GM23338 (cell line): ENCODE measurements at regions not wholly inside any gene's neighbourhood (a gene's known extent, or its start where the extent isn't known, plus 50 kb on each side); places are given as distances from the start of the nearest gene placed in this dataset.

Experiments used
- ATAC-seq: fragments of 200-7000 bp; cut with Tn5 transposase; 3 replicates; pipeline ENCODE4 v1.9.1; 2020
- DNase-seq: peaks from one replicate; pipeline ENCODE4 v3.0.0-alpha.2; 2015; ENCODE audit warnings: low spot score
- H2AFZ ChIP-seq: fragments of 200-600 bp; sonication (generic); 2 replicates; pipeline ENCODE4 v1.8.0; 2016; ENCODE audit warnings: antibody characterized with exemption, mild to moderate bottlenecking, moderate library complexity
- H3F3A ChIP-seq: fragments of 200-600 bp; sonication (generic); replicated peaks from 2 replicates; pipeline ENCODE4 v1.8.0; 2017; ENCODE audit warnings: antibody characterized with exemption, mixed run types, low read depth
- H3K27ac ChIP-seq: fragments of 200-600 bp; sonication (generic); 2 replicates; pipeline ENCODE4 v1.6.1; 2016; ENCODE audit warnings: low read depth
- H3K27me3 ChIP-seq: fragments of 200-600 bp; sonication (generic); 2 replicates; pipeline ENCODE4 v1.8.0; 2016; ENCODE audit warnings: mild to moderate bottlenecking, mixed run types, moderate library complexity; ENCODE audit not compliant: insufficient read depth
- H3K36me3 ChIP-seq: fragments of 200-600 bp; sonication (generic); 2 replicates; pipeline ENCODE4 v1.8.0; 2016; ENCODE audit warnings: mild to moderate bottlenecking; ENCODE audit not compliant: insufficient read depth
- H3K4me1 ChIP-seq: fragments of 200-600 bp; sonication (generic); 2 replicates; pipeline ENCODE4 v1.8.0; 2016; ENCODE audit warnings: mild to moderate bottlenecking, moderate library complexity; ENCODE audit not compliant: insufficient read depth
- H3K4me2 ChIP-seq: fragments of 200-600 bp; sonication (generic); 2 replicates; pipeline ENCODE4 v1.7.1; 2017; ENCODE audit warnings: mixed run types
- H3K4me3 ChIP-seq: fragments of 200-600 bp; sonication (generic); 2 replicates; pipeline ENCODE4 v1.6.1; 2016; ENCODE audit warnings: mixed run types
- H3K79me2 ChIP-seq: fragments of 200-600 bp; sonication (generic); replicated peaks from 2 replicates; pipeline ENCODE4 v1.8.0; 2017; ENCODE audit warnings: mild to moderate bottlenecking; ENCODE audit not compliant: insufficient read depth
- H3K9me2 ChIP-seq: fragments of 200-600 bp; sonication (generic); 2 replicates; pipeline ENCODE4 v1.8.0; 2017; ENCODE audit not compliant: insufficient read depth
- H4K20me1 ChIP-seq: fragments of 200-600 bp; sonication (generic); replicated peaks from 2 replicates; pipeline ENCODE4 v1.8.0; 2017; ENCODE audit warnings: mild to moderate bottlenecking; ENCODE audit not compliant: insufficient read depth
- H3K27ac Mint-ChIP-seq: 2 replicates; pipeline ENCODE4 v1.8.0; 2020; ENCODE audit warnings: inconsistent platforms, mild to moderate bottlenecking, moderate library complexity, mixed read lengths
- H3K27me3 Mint-ChIP-seq: 3 replicates; pipeline ENCODE4 v1.8.0; 2022; ENCODE audit warnings: low read depth, mild to moderate bottlenecking, moderate library complexity, mixed read lengths, inconsistent platforms; ENCODE audit not compliant: insufficient read depth, poor library complexity
- H3K36me3 Mint-ChIP-seq: 3 replicates; pipeline ENCODE4 v1.8.0; 2021; ENCODE audit warnings: low read depth, mild to moderate bottlenecking, inconsistent platforms, moderate library complexity, mixed read lengths
- H3K4me1 Mint-ChIP-seq: 3 replicates; pipeline ENCODE4 v1.8.0; 2020; ENCODE audit warnings: mild to moderate bottlenecking, inconsistent platforms, mixed read lengths
- H3K4me3 Mint-ChIP-seq: 3 replicates; pipeline ENCODE4 v1.8.0; 2021; ENCODE audit warnings: moderate library complexity, mild to moderate bottlenecking, inconsistent platforms, mixed read lengths
- H3K9me3 Mint-ChIP-seq: 3 replicates; pipeline ENCODE4 v1.8.0; 2020; ENCODE audit warnings: moderate library complexity, mild to moderate bottlenecking, inconsistent platforms, mixed read lengths
- CREB1 ChIP-seq: fragments of 250-450 bp; sonication (Bioruptor Pico); IDR thresholded peaks from 2 replicates; pipeline ENCODE4 v1.5.0; 2020; ENCODE audit warnings: low read depth, mild to moderate bottlenecking, moderate library complexity
- CTCF ChIP-seq, 2 experiments: fragments of 200-600 bp in 1 of 2; sonication (generic) in 1 of 2; conservative IDR thresholded peaks; 2 replicates each; pipeline versions ENCODE4 v1.5.1 to v1.6.1; 2016 to 2017; ENCODE audit warnings: antibody characterized with exemption in 2 of 2, low read depth in 2 of 2, mild to moderate bottlenecking in 2 of 2, moderate library complexity in 1 of 2
- EZH2 ChIP-seq: fragments of 200-600 bp; sonication (generic); IDR thresholded peaks from one replicate; pipeline ENCODE4 v1.8.0; 2017; ENCODE audit warnings: antibody characterized with exemption, mild to moderate bottlenecking, low read depth; ENCODE audit not compliant: unreplicated experiment
- EZH2phosphoT487 ChIP-seq: fragments of 200-600 bp; sonication (generic); IDR thresholded peaks from one replicate; pipeline ENCODE4 v1.8.1; 2018; ENCODE audit warnings: antibody characterized with exemption; ENCODE audit not compliant: unreplicated experiment
- JUNB ChIP-seq: IDR thresholded peaks from one replicate; pipeline ENCODE4 v1.6.1; 2016; ENCODE audit warnings: antibody characterized with exemption; ENCODE audit not compliant: unreplicated experiment
- NANOG ChIP-seq: IDR thresholded peaks from 2 replicates; pipeline ENCODE4 v1.6.1; 2016; ENCODE audit warnings: antibody characterized with exemption, borderline replicate concordance
- POLR2AphosphoS5 ChIP-seq: IDR thresholded peaks from 2 replicates; pipeline ENCODE4 v1.6.1; 2016; ENCODE audit warnings: antibody characterized with exemption, low read depth
- REST ChIP-seq: IDR thresholded peaks from one replicate; pipeline ENCODE4 v1.6.1; 2018; ENCODE audit warnings: antibody characterized with exemption; ENCODE audit not compliant: unreplicated experiment
- ZNF114 ChIP-seq: fragments of 250-450 bp; sonication (Bioruptor Pico); IDR thresholded peaks from 2 replicates; pipeline ENCODE4 v1.5.0; 2020; ENCODE audit warnings: mild to moderate bottlenecking, moderate library complexity
- ZNF331 ChIP-seq: fragments of 250-450 bp; sonication (Bioruptor Pico); IDR thresholded peaks from 2 replicates; pipeline ENCODE4 v1.5.0; 2020; ENCODE audit warnings: low read depth, mild to moderate bottlenecking, moderate library complexity
- ZNF462 ChIP-seq: fragments of 250-450 bp; sonication (Bioruptor Pico); IDR thresholded peaks from 2 replicates; pipeline ENCODE4 v1.5.0; 2020; ENCODE audit warnings: mild to moderate bottlenecking, moderate library complexity

GRCh38 chr11:38640854-38641253 is 2042.8 kb upstream of the RAG2 start:
- no peaks in the 10 kb centered on the region for H3K79me2 ChIP-seq
- H4K20me1 ChIP-seq, result no peaks in the 10 kb centered on the region
- H3K36me3 ChIP-seq, result no peaks in the 10 kb centered on the region
- Mint-ChIP-seq H3K4me3 (no peak overlapping the region), H3K27me3 (no peaks in the 10 kb centered on the region), H3K36me3 (no peaks in the 10 kb centered on the region; the same call in 1 of the 3 replicates), H3K9me3 (peaks cover 7% of the 10 kb centered on the region), H3K4me1 (no peaks in the 10 kb centered on the region), H3K27ac (no peak overlapping the region)
- H3F3A ChIP-seq, result no peaks in the 10 kb centered on the region
- no peak overlapping the region for H3K4me3 ChIP-seq
- no peak for DNase-seq
- no peaks in the 10 kb centered on the region for H3K4me1 ChIP-seq
- H3K27ac ChIP-seq, result no peak overlapping the region
- H2AFZ ChIP-seq, result no peak overlapping the region
- no peak for ATAC-seq
- H3K9me2 ChIP-seq, result no peaks in the 10 kb centered on the region
- H3K4me2 ChIP-seq, result no peak overlapping the region
- no peaks in the 10 kb centered on the region for H3K27me3 ChIP-seq
- TF ChIP-seq EZH2phosphoT487 (no peak), ZNF331 (CRISPR knock-in tag) (no peak)

DNA sequence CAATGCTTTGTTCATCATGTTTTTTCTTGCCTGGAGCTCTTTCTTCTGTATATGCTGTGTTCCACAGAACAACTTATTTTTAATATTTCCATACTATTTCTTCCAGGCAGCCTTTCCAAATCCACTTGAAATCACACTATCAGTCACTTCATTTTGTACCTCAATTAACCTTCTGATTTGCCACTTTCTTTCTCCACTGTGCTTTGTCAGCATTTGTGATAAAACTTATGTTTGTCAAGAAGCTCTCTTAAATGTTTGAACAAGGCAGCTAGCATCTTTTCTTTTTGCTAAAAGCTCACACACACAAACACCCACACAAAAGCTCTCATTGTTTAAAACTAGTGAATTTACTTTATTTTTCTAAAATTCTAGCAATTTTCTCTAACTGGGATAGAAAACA is 2014.7 kb upstream of the RAG2 start:
- Histone ChIP-seq H3K4me2 (no peak overlapping the region), H3K4me1 (no peaks in the 10 kb centered on the region), H3K79me2 (no peaks in the 10 kb centered on the region), H4K20me1 (no peaks in the 10 kb centered on the region), H3F3A (no peaks in the 10 kb centered on the region), H3K4me3 (no peak overlapping the region), H3K27me3 (no peaks in the 10 kb centered on the region), H3K9me2 (0 out of 2 replicates have a peak, but pooled peaks cover 2% of the 10 kb centered on the region), H3K36me3 (no peaks in the 10 kb centered on the region; the same call in none of the 2 replicates), H2AFZ (no peak overlapping the region), H3K27ac (no peak overlapping the region)
- Mint-ChIP-seq H3K9me3 (peaks cover 13% of the 10 kb centered on the region), H3K36me3 (peaks cover 10% of the 10 kb centered on the region; the same call in 2 of the 3 replicates), H3K27ac (peak overlapping the region; percentile 76; the same call in 1 of the 2 replicates), H3K4me3 (no peak overlapping the region), H3K27me3 (no peaks in the 10 kb centered on the region), H3K4me1 (peaks cover 5% of the 10 kb centered on the region; the same call in 2 of the 3 replicates)
- no peak for DNase-seq
- ATAC-seq, result no peak
- TF ChIP-seq EZH2phosphoT487, result no peak
- TF ChIP-seq EZH2, result no peak
- no peak for TF ChIP-seq ZNF462 (CRISPR knock-in tag)
- TF ChIP-seq ZNF331 (CRISPR knock-in tag), result no peak
- TF ChIP-seq ZNF114 (CRISPR knock-in tag), result no peak
- TF ChIP-seq REST, result no peak
- no peak for TF ChIP-seq CREB1 (CRISPR knock-in tag)
- TF ChIP-seq POLR2AphosphoS5, result no peak
- no peak for TF ChIP-seq CTCF (conservative IDR thresholded peaks at IDR 0.05; ENCODE audit: low read depth in 2 of 2)
- no peak for TF ChIP-seq JUNB
- no peak for TF ChIP-seq NANOG
